ENCODE measurements at regions not wholly inside any gene's neighbourhood (a gene's known extent, or its start where the extent isn't known, plus 50 kb on each side); places are given as distances from the start of the nearest gene placed in this dataset.

- Histone ChIP-seq H2AFZ (ENCODE audit: low read length, unreplicated experiment) (no peak overlapping the region), H3K4me3 (ENCODE audit: low read depth, low read length) (no peak overlapping the region), H3K79me2 (ENCODE audit: control insufficient read depth, insufficient read depth, low read length, unreplicated experiment) (no peaks in the 10 kb centered on the region), H3K27me3 (ENCODE audit: insufficient read depth, low read length) (0 out of 2 replicates have a peak, but pooled peaks cover 4% of the 10 kb centered on the region), H3K36me3 (ENCODE audit: insufficient read depth, low read length) (no peaks in the 10 kb centered on the region), H3K27ac (ENCODE audit: low read depth, low read length) (no peak overlapping the region), H3K4me1 (ENCODE audit: control insufficient read depth, insufficient read depth, low read length, unreplicated experiment) (no peaks in the 10 kb centered on the region)
Measured at GRCh38 chr11:92886243-92886905, 83.1 kb upstream of the MTNR1B start.

GRCh38 chr11:92888696-92889095, 80.8 kb upstream of the MTNR1B start:
- Histone ChIP-seq H3K4me1 (ENCODE audit: control insufficient read depth, insufficient read depth, low read length, unreplicated experiment) (no peaks in the 10 kb centered on the region), H3K79me2 (ENCODE audit: control insufficient read depth, insufficient read depth, low read length, unreplicated experiment) (no peaks in the 10 kb centered on the region), H3K4me3 (ENCODE audit: low read depth, low read length) (no peak overlapping the region), H3K36me3 (ENCODE audit: insufficient read depth, low read length) (no peaks in the 10 kb centered on the region), H3K27ac (ENCODE audit: low read depth, low read length) (no peak overlapping the region), H3K27me3 (ENCODE audit: insufficient read depth, low read length) (0 out of 2 replicates have a peak, but pooled peaks cover 4% of the 10 kb centered on the region), H2AFZ (ENCODE audit: low read length, unreplicated experiment) (no peak overlapping the region)

GRCh38 chr11:92890846-92891245, 78.6 kb upstream of the MTNR1B start:
- no peak overlapping the region for H3K4me3 ChIP-seq (ENCODE audit: low read depth, low read length)
- no peaks in the 10 kb centered on the region for H3K4me1 ChIP-seq (ENCODE audit: control insufficient read depth, insufficient read depth, low read length, unreplicated experiment)
- peaks cover 4% of the 10 kb centered on the region; the same call in 1 of the 2 replicates for H3K27me3 ChIP-seq (ENCODE audit: insufficient read depth, low read length)
- H2AFZ ChIP-seq (ENCODE audit: low read length, unreplicated experiment), result no peak overlapping the region
- no peaks in the 10 kb centered on the region for H3K36me3 ChIP-seq (ENCODE audit: insufficient read depth, low read length)
- H3K79me2 ChIP-seq (ENCODE audit: control insufficient read depth, insufficient read depth, low read length, unreplicated experiment), result no peaks in the 10 kb centered on the region
- no peak overlapping the region for H3K27ac ChIP-seq (ENCODE audit: low read depth, low read length)

DNA sequence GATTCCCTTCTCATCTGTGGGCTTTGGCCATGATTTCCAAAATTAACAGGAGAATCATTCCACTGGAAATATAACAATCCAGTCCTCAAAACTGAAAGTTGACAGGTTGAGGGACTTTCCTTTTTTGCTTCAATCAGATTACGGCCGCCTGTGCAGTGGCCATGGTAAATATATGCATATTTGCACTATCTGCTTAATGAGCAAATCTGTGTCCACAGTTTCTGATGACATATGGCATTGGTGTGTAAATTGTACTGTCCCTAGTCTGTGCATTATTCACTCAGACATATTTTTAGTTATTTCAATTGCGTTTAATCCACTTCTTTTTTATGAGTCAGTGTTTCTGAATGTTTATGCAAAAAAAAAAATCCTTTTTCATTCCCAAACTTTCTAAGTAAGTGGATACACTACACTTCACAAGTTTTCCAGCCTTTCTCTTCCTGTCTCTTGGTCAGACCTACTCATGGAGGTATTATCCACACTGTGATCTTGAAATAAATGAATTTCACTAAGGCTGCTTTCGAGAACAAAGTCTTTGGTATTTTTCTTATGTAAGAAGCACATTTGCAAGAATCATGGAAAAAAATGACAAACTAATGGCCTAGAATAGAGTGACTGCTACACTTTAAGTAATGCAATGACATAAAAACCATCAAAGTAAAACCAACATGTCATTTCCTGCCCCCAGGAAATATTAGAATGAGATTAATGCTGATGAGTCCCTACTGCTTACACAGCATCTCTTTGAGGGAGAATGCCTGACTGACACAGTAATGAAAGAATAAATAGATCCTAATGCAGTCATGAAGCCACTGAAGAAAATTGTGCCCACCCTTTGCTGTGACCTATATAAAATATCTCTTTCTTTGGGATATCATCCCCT, 76.4 kb upstream of the MTNR1B start:
- Histone ChIP-seq H3K79me2 (ENCODE audit: control insufficient read depth, insufficient read depth, low read length, unreplicated experiment) (no peaks in the 10 kb centered on the region), H3K27ac (ENCODE audit: low read depth, low read length) (no peak overlapping the region), H2AFZ (ENCODE audit: low read length, unreplicated experiment) (no peak overlapping the region), H3K27me3 (ENCODE audit: insufficient read depth, low read length) (peaks cover 21% of the 10 kb centered on the region), H3K36me3 (ENCODE audit: insufficient read depth, low read length) (no peaks in the 10 kb centered on the region), H3K4me1 (ENCODE audit: control insufficient read depth, insufficient read depth, low read length, unreplicated experiment) (no peaks in the 10 kb centered on the region), H3K4me3 (ENCODE audit: low read depth, low read length) (no peak overlapping the region)

GRCh38 chr11:92894197-92894596, 75.3 kb upstream of the MTNR1B start:
- no peak overlapping the region for H3K4me3 ChIP-seq (ENCODE audit: low read depth, low read length)
- H3K27me3 ChIP-seq (ENCODE audit: insufficient read depth, low read length), result peaks cover 24% of the 10 kb centered on the region
- no peaks in the 10 kb centered on the region for H3K36me3 ChIP-seq (ENCODE audit: insufficient read depth, low read length)
- H2AFZ ChIP-seq (ENCODE audit: low read length, unreplicated experiment), result no peak overlapping the region
- H3K27ac ChIP-seq (ENCODE audit: low read depth, low read length), result no peak overlapping the region
- no peaks in the 10 kb centered on the region for H3K79me2 ChIP-seq (ENCODE audit: control insufficient read depth, insufficient read depth, low read length, unreplicated experiment)
- H3K4me1 ChIP-seq (ENCODE audit: control insufficient read depth, insufficient read depth, low read length, unreplicated experiment), result no peaks in the 10 kb centered on the region

DNA sequence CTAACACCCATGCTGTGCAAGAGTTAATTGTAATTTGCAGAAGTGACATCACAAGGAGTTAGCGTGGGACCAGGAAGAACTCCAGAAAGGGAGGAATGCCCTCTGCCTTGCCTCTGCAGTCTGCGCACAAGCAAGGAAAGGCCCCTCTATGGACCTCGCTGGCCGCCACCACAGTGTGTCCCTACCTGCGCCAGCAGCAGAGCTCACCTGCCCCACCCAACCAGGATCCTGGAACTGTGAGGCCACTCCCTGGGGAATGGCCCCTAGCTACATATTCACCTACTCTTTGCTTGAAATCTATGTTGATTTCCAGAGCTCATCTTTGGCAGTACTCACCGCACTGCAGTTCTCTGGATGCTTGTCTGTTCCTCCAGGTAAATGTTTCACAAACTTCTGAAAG, 72.0 kb upstream of the MTNR1B start:
- no peak overlapping the region for H2AFZ ChIP-seq (ENCODE audit: low read length, unreplicated experiment)
- H3K79me2 ChIP-seq (ENCODE audit: control insufficient read depth, insufficient read depth, low read length, unreplicated experiment), result no peaks in the 10 kb centered on the region
- no peak overlapping the region for H3K27ac ChIP-seq (ENCODE audit: low read depth, low read length)
- no peaks in the 10 kb centered on the region for H3K4me1 ChIP-seq (ENCODE audit: control insufficient read depth, insufficient read depth, low read length, unreplicated experiment)
- H3K27me3 ChIP-seq (ENCODE audit: insufficient read depth, low read length), result peaks cover 44% of the 10 kb centered on the region
- H3K36me3 ChIP-seq (ENCODE audit: insufficient read depth, low read length), result no peaks in the 10 kb centered on the region
- H3K4me3 ChIP-seq (ENCODE audit: low read depth, low read length), result no peak overlapping the region

- H3K4me3 ChIP-seq (ENCODE audit: low read depth, low read length), result no peak overlapping the region
- no peaks in the 10 kb centered on the region for H3K36me3 ChIP-seq (ENCODE audit: insufficient read depth, low read length)
- peaks cover 32% of the 10 kb centered on the region for H3K27me3 ChIP-seq (ENCODE audit: insufficient read depth, low read length)
- no peak overlapping the region for H2AFZ ChIP-seq (ENCODE audit: low read length, unreplicated experiment)
- no peaks in the 10 kb centered on the region for H3K4me1 ChIP-seq (ENCODE audit: control insufficient read depth, insufficient read depth, low read length, unreplicated experiment)
- no peak overlapping the region for H3K27ac ChIP-seq (ENCODE audit: low read depth, low read length)
- no peaks in the 10 kb centered on the region for H3K79me2 ChIP-seq (ENCODE audit: control insufficient read depth, insufficient read depth, low read length, unreplicated experiment)
Measured at GRCh38 chr11:92902417-92902816, 67.0 kb upstream of the MTNR1B start.

DNA sequence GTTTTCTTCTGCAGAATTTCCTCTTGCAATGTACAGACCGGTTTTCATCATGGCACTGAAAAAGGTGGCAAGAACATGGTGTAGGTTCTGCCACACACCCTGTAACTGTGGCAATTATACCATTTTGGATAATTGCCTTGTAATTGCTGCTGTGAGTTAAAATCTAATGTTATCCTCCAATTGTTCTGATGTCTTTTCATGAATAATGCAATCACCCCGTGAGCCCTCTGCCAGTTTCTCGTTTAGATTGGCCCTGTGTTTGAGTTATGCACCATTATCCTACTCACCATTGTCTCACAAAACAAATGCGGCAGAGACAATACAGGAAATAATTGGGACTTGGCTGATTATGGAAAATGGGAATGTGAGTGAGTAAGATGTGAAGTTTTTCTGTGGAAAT, 61.8 kb upstream of the MTNR1B start:
- Histone ChIP-seq H3K36me3 (ENCODE audit: insufficient read depth, low read length) (no peaks in the 10 kb centered on the region), H2AFZ (ENCODE audit: low read length, unreplicated experiment) (no peak overlapping the region), H3K4me1 (ENCODE audit: control insufficient read depth, insufficient read depth, low read length, unreplicated experiment) (no peaks in the 10 kb centered on the region), H3K79me2 (ENCODE audit: control insufficient read depth, insufficient read depth, low read length, unreplicated experiment) (no peaks in the 10 kb centered on the region), H3K4me3 (ENCODE audit: low read depth, low read length) (no peak overlapping the region), H3K27me3 (ENCODE audit: insufficient read depth, low read length) (peaks cover 14% of the 10 kb centered on the region), H3K27ac (ENCODE audit: low read depth, low read length) (no peak overlapping the region)

GRCh38 chr11:92909214-92909613, 60.2 kb upstream of the MTNR1B start:
- Histone ChIP-seq H3K4me1 (ENCODE audit: control insufficient read depth, insufficient read depth, low read length, unreplicated experiment) (no peaks in the 10 kb centered on the region), H2AFZ (ENCODE audit: low read length, unreplicated experiment) (no peak overlapping the region), H3K27me3 (ENCODE audit: insufficient read depth, low read length) (peaks cover 9% of the 10 kb centered on the region), H3K79me2 (ENCODE audit: control insufficient read depth, insufficient read depth, low read length, unreplicated experiment) (no peaks in the 10 kb centered on the region), H3K36me3 (ENCODE audit: insufficient read depth, low read length) (no peaks in the 10 kb centered on the region), H3K4me3 (ENCODE audit: low read depth, low read length) (no peak overlapping the region), H3K27ac (ENCODE audit: low read depth, low read length) (no peak overlapping the region)

- Histone ChIP-seq H3K27me3 (ENCODE audit: insufficient read depth, low read length) (peaks cover 9% of the 10 kb centered on the region), H3K36me3 (ENCODE audit: insufficient read depth, low read length) (no peaks in the 10 kb centered on the region), H3K4me3 (ENCODE audit: low read depth, low read length) (no peak overlapping the region), H2AFZ (ENCODE audit: low read length, unreplicated experiment) (no peak overlapping the region), H3K27ac (ENCODE audit: low read depth, low read length) (no peak overlapping the region), H3K4me1 (ENCODE audit: control insufficient read depth, insufficient read depth, low read length, unreplicated experiment) (no peaks in the 10 kb centered on the region), H3K79me2 (ENCODE audit: control insufficient read depth, insufficient read depth, low read length, unreplicated experiment) (no peaks in the 10 kb centered on the region)
Measured at GRCh38 chr11:92911478-92911877, 58.0 kb upstream of the MTNR1B start.

GRCh38 chr11:92915551-92915950, 53.9 kb upstream of the MTNR1B start:
- Histone ChIP-seq H3K79me2 (ENCODE audit: control insufficient read depth, insufficient read depth, low read length, unreplicated experiment) (no peaks in the 10 kb centered on the region), H3K27ac (ENCODE audit: low read depth, low read length) (no peak overlapping the region), H3K4me3 (ENCODE audit: low read depth, low read length) (no peak overlapping the region), H3K4me1 (ENCODE audit: control insufficient read depth, insufficient read depth, low read length, unreplicated experiment) (no peaks in the 10 kb centered on the region), H2AFZ (ENCODE audit: low read length, unreplicated experiment) (no peak overlapping the region), H3K36me3 (ENCODE audit: insufficient read depth, low read length) (no peaks in the 10 kb centered on the region), H3K27me3 (ENCODE audit: insufficient read depth, low read length) (peaks cover 22% of the 10 kb centered on the region)

Data from ACC112 (cell line).